T1000 (cell line): ENCODE measurements at regions not wholly inside any gene's neighbourhood (a gene's known extent, or its start where the extent isn't known, plus 50 kb on each side); places are given as distances from the start of the nearest gene placed in this dataset.
A peak's percentile ranks its signal among the peaks of the same experiment; 100 is the strongest.
"Not testable (repeated sequence)": the region's sequence is repeated elsewhere in the genome, so short reads cannot be mapped to it uniquely, and the experiment has no call there.

ENCODE experiments used
- DNase-seq: peaks from one replicate; lab custom pipeline; 2025; ENCODE audit warnings: mixed read lengths; lab: John Stamatoyannopoulos, UW

DNA sequence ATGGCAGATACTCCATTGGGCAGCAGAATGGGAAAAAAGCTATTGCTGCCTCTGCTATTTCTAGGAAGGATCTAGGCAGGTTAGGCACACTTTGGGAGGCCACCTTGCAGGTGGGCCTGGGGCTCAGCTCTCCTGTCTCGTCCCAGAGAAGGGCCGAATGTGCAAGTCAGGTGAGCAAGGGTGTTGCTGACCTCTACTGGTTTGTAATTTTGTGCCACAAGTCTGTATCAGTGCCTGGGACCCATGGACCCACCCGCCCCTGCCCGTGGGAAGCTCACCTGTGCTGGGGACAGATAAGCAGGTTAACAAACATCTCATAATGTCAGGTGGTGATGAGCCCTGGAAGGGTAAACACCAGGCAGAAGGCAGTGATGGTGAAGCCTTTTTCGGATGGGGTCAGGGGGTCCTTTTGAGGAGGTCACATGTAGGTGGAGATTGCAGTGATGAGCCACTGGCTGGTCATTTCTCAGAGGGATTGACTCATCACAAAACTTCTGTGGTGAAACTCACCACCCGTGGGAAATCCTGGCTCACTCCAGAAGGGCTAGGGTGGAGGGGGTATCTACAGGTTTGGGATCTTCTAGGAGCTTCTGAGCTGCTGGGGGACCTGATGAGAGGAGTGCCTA, 161.3 kb downstream of the KLF13 start:
- no peak for DNase-seq

- peak; percentile 53 for DNase-seq
Measured at GRCh38 chr15:31488437-31489204, 162.0 kb downstream of the KLF13 start.

DNA sequence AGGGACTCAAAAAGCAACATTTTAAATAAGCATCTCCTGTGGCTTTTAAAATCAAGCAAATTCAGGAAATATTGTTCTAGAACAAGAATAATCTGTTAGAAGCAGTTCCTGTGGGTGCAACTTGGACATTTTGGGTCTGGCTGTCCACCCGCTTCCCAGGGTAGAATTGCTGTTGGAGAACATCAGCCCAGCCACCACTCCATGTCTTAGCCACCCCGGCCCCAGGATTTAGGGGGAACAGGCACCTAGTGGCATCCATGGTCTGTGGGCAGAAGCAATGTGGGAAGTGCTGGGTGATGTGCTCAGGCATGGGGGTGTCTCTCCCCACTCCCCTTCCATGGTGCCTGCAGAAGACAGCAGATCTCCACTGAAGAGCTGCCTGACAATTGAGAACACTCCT, 162.6 kb downstream of the KLF13 start:
- no peak for DNase-seq

GRCh38 chr15:31489801-31490646, 163.4 kb downstream of the KLF13 start:
- DNase-seq: no peak

DNA sequence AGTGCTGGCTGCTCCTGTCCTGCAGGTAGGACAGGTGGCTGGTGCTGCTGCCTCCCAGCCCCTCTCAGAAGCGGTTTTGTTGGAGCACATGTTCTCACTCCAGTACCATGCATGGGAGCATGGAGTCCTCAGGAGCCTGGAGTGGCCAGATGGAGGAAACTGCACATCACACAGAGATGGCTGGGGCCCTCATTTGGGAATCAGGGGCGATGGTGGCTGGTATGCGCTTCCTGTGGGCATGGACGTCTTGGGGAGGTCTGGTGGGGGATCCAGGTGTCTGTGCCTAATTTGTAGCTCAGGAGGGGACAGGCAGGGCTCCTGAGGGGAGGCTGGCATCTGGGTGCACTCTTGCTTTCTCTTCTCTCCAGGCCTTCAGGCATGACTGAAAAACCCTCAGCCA, 168.2 kb downstream of the KLF13 start:
- no peak for DNase-seq

DNA sequence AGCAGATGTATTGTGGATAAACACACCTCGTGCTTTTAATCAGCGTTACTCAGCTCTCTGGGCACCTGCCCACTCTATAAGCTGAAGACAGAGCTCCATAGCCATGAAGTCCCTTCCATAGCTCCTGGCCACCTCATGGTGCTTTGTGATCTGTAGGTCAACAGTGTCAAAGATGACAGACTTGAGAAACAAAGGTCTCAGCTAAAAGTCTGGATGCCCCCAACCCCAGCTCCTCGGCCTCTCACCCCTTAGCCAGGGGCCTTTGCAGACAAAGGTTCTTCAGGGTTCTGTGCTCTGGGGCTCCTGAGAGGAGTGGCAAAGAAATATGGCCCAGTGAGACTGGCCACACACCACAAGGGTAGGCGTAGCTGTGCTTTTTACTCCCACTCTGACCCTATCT, 168.6 kb downstream of the KLF13 start:
- no peak for DNase-seq

- DNase-seq: no peak
Measured at GRCh38 chr15:31497838-31498237, 171.2 kb downstream of the KLF13 start.

GRCh38 chr15:31498329-31498728, 171.7 kb downstream of the KLF13 start:
- no peak for DNase-seq

DNA sequence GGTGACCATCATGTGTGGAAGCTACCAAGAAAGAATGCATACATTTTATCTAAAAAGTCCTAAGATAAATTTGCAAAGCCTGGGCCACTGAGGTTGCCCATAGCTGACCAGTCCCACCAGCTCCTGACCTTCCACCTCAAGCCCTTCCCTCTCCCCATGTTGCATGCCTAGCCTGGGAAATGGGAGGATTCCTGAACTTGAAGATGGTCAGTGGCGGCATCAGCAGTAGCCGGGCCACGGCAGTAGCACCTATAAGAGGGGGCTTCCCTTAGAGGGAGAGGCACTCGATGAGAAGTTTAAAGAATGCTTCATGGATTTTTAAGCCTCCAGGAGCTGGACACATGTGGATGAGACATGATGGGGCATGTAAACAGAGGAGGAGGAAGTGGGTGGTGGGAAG, 172.1 kb downstream of the KLF13 start:
- no peak for DNase-seq

DNA sequence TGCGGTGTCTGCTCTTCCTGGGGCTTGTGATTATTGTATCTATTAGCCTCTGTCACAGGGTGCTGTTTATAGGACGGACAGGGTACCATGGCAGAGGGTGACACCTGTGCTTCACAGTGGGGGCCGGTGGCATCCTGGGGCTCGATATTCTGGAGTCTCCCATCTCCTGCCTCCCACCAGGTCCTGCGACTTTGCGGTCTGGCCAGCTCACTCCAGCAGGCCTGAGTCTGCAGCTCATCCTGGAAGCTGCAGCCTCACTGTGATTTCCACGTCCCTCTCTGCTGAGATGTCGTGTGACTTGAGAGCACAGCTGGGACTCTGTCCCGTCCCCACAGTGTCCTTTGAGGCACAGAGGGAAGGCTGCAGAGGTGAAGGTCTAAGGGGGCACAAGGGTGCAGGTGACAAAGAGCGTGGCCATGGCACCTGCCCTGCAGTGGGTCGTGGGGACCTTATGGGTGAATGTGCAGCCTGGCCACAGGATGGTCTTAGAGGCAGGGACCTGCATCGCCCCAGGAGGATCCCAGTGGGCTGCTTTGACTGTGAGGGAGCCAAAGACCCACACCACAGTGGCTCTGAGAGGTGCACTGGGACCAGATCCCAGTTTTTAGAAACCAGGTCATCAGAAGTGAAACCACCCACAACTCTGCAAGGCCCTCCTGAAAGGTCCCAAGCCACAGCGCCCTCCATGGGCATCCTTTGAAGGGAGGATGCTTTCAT, 172.8 kb downstream of the KLF13 start:
- no peak for DNase-seq

DNA sequence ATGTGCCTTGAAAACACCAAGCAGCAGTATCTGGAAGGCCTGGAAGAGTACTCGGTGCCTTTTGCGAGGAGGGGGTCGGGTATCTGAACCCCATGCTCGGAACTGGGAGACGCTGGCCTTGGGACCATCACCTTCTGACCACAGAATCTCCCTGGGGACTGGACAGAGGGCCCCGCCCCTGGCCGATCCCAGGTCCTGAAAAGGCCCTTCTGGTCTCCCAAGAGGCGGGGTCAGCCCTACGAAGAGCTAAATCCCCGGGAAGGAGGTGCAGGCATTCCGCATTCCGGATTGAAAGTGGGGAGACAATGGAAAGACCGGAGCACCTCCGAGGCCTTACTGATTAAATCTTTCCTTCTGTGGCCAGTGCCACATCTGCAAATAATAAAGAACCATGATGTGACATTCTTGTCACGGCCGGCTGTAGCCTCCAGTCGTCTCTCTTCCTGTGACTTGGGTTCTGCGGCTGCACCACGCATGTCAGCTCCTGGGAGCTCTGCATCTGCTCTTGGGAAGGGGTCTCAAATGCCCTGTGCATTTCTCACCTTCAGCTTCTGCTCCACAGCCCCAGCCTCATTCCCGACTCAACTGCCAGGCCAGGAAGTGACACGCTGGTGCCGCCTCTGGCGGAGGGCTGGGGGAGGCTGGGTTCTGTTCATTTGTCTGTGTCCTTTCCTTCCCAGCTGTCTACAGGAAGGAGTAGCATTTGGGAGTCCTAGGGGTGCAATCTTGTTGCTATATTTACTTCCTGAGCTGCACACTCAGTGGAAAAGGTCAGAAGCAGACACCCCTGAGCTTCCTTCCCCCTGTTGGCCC, 173.5 kb downstream of the KLF13 start:
- no peak for DNase-seq

- no peak for DNase-seq
Measured at GRCh38 chr15:31500766-31501449, 174.3 kb downstream of the KLF13 start.

DNA sequence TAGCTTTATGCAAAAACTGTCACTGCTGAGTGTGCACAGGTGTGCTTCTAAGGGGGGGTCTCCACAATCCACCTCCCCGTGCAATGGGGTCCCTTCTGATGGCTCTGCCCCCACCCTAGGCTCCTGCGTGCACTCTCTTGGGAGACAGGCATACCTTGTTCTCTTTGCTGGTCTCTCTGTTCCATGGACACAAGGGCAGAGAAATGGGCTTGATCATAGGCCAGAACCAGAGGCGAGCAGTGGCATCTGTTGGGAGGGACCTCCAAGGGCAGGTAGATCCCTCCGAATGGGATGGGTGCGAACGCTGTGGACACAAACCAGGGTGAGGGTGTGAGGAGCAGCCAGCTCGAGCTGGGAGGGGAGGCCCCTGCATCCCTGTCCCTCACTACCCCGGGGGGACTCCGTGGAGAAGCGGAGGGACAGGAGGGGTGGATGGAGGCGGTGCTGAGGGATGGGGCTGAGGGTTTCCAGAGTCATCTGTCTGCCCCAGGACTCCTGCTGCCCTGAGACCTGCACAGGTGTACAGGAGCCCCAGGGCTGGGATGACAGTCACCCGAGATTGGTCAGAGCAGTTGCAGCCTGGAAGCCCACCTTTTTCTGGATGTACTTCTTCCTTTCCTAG, 175.0 kb downstream of the KLF13 start:
- DNase-seq: no peak

DNA sequence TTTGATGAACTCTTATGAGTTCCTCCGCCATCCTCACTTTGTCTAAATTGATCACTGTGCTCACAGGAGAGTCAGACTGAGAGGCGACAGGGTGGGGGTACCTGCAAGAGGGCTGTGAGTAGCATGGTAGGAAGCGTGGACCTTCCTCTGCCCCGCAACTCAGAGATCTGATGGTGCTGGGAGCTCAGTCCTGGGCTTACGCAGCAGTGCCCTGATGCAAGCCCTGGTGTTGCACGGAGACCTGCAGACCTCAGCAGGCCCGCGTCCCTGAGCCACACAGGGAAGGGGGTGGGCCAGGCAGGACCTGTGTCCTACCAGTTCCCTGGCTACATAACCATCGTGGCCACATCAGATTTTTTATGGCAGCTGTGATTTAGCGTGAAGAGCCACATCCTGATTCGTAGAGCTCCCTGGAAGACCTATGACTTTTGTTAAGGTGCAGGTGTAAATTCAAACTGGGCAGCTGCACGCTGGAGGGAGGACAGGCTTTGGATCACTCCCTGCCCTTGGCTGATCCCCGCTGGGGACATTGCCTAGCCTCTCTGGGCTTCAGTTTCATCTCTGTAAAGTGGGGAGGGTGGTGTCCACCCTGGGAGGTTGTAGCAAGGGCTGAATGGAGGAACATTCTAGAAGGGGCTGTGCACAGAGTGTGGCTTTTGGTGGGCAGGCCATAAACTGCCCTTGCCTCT, 176.1 kb downstream of the KLF13 start:
- DNase-seq: no peak

GRCh38 chr15:31503256-31503655, 176.6 kb downstream of the KLF13 start:
- no peak for DNase-seq

DNA sequence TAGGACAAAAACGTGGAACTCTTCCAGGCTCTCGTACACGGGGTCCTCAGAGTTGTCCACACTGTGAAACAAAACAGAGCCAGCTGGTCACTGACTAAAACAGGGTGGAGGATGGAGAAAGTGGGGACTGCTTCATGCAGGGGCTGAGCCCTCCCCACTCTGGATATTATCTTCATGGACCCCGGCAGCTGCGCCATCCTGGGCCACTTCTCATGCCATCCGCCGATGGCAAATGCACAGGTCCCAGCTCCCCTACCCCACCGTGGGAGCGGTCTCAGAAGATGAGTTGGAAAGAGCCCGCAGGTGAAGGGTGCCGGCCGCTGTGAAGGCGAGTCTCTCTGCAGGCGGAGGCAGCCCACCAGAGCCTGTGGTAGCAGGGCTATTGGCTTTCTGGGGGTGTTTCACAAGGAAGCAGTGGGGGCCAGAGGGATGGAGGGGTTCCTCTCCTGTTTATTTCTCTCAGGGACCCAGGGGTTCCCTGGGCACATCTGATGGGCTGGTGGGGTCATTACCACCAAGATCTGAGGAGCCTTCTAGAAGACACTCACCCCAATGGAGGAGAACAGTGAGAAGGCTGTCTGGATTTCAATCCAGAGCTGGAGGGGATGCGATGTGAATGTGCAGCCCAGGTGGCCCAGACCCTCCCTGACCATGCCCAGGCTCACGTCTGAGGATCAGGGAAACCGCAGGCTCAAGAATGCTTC, 177.3 kb downstream of the KLF13 start:
- no peak for DNase-seq

DNA sequence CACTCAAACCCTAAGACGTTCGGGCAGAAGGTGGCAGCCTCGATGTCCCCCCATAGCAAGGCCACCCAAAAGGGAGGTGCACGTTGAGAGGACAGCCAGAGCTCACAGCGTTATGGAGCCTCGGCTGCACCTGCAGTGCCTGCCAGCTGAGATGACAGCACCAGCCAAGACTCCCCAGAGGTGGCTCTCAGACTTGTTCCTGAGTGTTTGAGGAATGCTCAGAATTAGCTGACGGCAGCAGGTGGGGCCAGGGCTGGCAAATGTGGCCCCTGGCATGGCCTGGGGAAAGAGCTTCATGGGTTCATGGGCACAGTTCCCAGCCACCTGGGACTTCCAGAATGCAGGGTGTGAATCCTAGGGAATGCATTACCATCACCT, 177.8 kb downstream of the KLF13 start:
- no peak for DNase-seq

DNA sequence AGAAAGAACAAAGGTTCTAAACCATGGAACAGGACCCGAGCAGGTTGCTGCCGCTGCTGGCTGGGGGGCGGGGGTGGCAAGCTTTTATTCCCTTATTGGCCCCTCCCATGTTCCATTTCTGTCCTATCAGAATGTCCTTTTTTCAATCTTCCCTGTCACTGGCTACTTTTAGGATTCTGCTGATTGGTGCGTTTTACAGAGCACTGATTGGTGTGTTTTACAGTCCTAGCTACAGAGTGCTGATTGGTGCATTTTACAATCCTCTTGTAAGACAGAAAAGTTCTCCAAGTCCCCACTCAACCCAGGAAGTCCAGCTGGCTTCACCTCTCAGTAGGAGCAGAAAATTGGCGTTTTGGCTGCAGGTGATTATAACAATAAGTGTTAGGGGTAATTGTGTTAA, 180.9 kb downstream of the KLF13 start:
- DNase-seq: not testable (repeated sequence)

DNA sequence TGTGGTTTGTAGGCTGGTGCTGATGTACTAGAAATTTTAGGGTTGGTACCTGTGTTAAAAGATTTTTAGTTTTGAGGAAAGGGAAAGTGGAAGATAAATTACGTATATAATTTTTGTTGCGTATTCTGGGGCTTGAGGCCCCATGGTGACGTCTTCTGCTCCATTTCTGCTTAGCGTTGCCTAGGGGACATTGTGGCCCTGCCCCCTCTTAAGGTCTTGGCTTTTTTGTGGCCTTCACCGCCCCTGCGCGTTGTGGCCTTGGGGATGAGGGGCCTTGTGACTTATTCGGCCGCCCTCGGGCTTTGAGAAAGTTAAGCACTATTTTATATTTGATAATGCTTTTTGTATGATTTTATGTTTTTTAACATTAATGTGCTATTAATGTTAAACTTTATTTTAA, 182.0 kb downstream of the KLF13 start:
- DNase-seq: no peak
